HS-5 (cell line): ENCODE measurements at regions not wholly inside any gene's neighbourhood (a gene's known extent, or its start where the extent isn't known, plus 50 kb on each side); places are given as distances from the start of the nearest gene placed in this dataset.
A peak's percentile ranks its signal among the peaks of the same experiment; 100 is the strongest.
"Not testable (repeated sequence)": the region's sequence is repeated elsewhere in the genome, so short reads cannot be mapped to it uniquely, and the experiment has no call there.

ENCODE experiments used
- DNase-seq: peaks from one replicate; pipeline ENCODE4 v3.0.0-alpha.2; 2012; ENCODE audit warnings: low read depth

DNA sequence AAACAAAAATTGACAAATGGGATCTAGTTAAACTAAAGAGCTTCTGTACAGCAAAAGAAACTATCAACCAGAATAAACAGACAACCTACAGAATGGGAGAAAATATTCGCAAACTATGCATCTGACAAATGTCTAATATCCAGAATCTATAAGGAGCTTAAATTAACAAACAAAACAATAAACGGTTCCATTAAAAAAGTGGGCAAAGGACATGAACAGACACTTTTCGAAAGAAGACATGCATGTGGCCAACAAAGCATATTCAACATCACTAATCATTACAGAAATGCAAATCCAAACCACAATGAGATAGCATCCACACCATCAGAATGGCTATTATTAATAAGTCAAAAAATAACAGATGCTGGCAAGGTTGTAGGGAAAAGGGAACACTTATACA lies 50.5 kb upstream of the MED13L start:
- DNase-seq: not testable (repeated sequence)

DNA sequence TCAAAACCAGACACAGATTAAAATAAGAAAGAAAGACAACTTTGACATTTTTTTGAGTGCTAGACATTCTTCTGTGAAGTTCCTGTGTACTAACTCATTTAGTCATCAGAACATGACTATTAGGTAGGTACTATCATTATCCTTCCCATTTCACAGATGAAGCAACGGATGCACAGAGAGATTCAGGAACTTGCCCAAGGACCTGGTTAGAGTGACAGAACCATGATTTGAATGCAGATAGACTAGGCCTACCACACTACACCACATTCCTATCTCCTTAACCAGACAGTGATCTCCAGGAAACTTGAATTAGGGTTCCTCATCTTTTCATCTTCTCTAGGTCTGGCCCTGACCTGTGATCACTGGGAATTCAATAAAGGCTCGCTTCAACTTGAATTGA lies 54.4 kb upstream of the MED13L start:
- no peak for DNase-seq

DNA sequence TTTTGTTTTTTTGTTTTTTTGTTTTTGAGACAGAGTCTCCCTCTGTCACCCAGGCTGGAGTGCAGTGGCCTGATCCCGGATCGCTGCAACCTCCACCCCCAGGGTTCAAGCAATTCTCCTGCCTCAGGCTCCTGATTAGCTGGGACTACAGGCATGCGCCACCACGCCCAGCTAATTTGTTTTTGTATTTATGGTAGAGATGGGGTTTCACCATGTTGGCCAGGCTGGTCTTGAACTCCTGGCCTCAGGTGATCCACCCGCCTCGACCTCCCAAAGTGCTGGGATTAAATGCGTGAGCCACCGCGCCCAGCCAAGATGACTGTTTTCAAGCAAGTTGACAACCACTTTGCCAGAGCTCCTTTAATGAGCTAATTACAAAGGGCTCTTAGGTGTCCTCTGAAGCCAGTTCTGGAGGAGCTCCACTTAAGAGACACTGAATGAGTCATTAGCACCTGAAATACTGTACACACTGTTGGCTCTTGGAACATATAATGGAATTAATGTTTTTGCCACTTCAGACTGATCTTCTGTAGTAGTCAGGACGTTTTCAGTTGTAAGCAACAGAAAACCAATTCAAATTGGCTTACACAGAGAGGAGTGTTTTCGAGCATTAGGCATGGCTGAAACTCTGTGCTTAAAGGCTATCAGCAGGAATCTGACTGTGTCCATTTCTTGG lies 55.4 kb upstream of the MED13L start:
- no peak for DNase-seq

DNA sequence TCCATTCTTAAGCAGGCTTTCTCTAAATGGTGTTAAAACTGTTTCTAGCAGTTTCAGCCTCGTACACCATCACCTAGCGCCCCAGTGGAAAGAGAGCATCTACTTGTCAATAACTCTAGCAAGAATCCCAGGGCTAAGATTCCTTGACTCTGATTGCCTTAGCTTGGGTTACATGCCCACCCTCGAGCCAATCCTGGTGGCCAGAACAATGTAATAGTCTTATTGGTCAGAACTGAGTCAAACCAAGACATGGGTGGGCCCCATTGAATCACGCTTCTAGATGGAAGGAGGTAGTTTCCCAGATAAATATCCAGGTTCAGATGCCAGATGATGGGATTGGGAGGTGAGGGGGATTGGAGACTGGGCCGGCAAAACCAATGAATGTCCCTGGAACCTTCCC lies 55.9 kb upstream of the MED13L start:
- DNase-seq: no peak

DNA sequence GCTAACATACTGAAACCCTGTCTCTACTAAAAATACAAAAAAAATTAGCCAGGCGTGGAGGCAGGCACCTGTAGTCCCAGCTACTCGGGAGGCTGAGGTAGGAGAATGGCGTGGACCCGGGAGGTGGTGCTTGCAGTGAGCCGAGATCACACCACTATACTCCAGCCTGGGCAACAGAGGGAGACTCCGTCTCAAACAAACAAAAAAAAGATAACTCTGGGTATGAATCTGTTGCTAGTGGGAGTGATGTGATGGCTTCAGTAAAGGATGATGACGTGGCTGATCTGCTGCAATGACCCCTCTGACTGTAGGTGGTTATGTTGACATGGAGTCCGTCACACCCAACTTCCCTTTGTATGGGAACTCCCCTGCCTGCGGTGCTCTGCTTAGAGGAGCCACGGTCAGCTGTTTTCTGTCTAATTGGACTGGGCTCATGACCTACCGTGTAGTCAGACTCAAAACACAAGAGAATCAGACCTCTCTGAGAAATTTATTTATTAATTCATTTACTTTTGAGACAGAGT lies 59.1 kb upstream of the MED13L start:
- DNase-seq: no peak

DNA sequence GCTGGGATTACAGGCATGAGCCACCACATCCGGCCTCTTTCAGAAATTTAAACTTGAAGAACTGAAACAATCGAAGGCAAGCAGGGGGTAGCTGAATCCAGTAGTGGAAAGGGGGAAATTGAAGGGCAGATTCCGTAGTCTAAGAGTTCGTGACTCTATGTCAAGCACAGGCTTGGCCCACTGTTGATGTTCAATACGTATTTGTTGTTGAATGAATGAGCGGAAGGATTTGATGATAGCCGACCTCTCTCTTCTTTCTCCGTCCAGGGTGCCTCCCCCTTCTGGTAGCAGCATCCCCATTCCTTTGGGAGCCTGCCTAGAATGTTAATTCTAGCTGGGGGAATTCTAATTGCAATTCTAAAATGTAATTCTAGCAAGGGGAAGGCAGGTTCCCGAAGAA lies 59.8 kb upstream of the MED13L start:
- no peak for DNase-seq

DNA sequence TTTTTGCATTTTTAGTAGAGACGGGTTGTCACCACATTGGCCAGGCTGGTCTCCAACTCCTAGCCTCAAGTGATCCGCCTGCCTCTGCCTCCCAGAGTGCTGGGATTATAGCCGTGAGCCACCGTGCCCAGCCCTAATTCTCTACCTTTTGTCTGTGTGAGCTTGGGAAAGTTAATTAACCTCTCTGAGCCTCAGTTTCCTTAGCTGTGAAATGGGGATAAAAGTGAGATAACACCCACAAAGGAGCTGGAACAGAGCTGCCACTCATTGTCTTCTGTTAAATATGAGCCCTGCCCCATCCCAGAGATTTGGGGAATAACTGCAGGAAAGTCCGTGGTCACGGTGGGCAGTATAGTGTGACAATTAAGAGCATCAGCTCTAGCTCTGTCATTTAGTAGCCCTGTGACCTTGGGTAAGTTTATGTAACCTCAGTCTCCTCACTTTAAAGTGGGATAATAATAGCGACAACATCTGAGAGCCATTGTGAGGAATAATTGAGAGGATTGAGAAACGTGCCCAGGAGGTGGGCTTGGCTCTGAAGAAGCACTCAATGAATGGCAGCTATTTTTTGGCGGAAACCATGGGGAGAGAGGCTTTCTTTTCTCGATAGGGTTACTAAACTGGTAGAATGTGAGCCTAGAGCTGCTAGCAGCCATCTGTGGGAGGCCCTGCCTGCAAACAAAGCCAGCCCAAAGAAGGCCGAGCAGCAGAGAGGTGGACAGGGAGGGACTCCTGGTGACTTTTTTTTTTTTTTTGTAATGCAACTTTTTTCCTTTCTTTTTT lies 60.8 kb upstream of the MED13L start:
- no peak for DNase-seq

DNA sequence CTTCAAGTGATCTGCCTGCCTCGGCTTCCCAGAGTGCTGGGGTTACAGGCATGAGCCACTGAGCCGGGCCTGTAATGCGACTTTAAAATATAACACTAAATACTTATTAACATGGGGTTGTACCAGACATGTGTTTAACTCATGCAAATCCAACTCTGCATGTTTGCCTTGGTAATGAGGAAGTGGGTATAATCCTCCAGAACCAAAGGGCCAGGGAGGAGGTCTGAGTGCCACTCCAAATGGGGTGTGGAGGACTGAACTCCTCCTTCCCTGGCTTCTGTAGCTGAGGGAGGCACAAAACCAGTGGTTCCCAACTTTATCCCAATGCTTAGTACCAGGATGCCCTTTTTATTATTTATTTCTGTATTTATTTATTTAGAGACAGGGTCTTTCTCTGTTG lies 61.6 kb upstream of the MED13L start:
- DNase-seq: no peak

DNA sequence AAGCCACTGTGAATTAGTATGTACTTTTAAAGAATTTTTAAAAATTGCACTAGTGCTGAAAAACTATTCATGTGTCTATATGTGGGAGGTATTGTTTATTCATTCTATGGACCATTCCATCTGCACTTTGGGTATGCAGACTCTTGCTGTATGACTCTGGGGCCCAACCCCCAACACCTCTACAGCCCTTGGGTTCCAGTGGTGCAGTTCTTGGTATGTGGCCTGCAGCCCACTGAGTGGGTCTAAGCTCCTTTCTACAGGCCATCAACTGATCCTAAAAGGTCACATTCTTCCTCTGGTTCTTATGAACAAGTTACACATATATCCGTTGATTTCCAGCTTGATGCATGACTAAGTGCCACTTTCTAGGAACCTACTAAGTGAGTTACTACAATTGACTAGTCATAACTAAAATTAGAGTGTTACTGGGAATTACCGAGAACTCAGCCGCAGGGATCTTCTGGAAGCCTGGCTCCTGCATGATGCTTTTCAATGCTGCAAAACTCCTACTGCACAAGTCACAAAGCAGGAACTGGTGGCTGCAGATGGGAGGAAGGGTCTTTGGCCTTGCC lies 62.4 kb upstream of the MED13L start:
- no peak for DNase-seq

DNA sequence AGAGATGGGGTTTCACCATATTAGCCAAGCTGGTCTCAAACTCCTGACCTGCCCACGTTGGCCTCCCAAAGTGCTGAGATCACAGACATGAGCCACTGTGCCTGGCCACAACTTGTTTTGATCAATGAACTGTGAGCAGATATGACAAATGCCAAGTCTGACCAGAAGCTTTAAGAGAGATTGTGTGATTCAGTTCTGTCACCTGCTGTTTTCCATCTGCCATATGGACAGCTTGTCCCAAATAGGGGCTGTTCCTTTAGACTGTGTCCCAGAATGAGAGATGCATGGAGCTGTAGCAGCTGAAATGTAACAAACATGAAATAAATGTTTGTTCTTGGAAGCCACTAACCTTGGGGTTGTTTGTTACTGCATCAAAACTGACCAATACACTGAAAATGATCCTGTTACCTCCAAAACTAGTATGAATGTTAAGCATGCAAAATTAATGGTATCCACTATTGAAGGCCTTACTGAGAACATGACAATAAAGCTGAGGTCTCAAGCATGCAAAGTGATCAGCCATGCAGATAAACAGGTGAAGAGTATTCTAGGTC lies 65.9 kb upstream of the MED13L start:
- no peak for DNase-seq

DNA sequence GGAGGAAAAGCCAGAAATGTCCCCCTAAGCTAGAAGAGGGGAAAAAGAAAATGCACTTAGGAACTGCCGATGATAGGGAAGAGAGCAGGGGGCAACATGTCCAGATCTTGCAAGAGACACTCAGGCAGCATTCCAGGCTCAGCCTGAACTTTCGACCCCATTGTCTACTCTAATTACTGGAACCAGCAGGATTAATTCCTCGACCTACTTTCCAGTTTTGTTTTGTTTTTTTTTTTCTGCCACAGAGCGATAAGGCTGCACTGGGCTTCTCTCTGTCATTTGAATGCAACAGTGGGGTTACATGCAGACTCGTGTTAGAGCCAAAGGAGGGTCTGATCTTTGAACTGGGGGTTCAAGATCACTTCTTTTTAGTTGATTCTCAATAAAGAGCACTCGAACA lies 68.7 kb upstream of the MED13L start:
- no peak for DNase-seq

DNA sequence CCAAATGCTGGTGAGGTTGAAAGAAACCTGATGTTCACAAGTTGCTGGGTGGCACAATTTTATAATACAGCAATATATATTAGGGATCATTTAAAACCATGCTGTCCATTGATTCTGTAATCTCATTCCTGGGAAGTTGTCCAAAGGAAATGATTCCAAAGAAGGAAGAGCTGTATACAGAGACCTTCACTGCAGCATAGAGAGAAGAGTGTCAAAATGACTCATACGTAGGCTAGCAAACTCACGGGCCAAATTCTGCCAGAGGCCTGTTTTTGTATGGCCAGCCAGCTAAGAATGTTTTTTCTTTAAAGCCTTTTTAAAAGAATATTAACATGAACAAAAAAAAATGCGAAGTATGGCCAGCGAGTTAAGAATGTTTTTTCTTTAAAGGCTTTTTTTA lies 69.2 kb upstream of the MED13L start:
- peak; percentile 64 for DNase-seq

DNA sequence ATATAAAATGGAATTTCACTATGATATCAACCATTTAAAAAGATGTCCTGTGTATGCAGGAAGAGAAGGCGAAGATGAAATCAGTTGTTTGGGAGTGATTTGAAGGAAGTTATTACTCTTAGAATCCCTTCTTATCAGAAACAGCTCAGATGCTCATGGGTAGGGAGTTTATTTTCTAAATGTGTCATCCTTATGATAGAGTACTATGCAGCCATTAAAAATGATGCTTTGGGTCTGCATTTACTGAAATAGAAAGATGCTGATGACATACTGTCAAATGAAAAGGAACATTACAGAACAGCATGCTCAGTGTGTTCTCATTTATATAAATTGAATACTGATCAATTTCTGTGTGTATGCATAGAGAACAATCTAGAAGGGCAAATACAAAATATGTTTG lies 69.8 kb upstream of the MED13L start:
- no peak for DNase-seq

DNA sequence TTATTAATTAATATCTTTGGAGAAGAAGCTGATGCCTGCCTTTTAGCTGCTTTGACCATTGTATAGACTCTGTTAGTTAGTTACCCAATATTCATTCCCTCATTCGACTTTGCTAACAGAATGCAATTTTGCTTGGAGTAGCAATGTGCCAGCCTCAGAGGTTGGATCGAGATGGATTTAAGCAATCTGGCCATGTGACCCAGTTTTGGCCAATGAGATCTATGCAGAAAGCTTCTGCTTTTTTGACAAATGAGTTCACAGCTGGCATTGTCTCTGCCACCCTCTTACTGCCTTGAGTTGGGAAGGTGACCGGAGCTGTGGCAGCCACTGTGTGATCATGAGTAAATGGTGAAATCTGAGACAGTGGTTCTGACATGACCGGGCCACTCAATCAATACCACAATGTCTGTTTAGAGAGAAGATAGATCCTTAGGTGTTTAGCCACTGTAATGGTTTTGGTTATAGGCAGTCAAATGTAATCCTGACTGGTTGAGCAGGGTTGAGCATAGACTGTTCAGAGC lies 74.9 kb upstream of the MED13L start:
- no peak for DNase-seq

DNA sequence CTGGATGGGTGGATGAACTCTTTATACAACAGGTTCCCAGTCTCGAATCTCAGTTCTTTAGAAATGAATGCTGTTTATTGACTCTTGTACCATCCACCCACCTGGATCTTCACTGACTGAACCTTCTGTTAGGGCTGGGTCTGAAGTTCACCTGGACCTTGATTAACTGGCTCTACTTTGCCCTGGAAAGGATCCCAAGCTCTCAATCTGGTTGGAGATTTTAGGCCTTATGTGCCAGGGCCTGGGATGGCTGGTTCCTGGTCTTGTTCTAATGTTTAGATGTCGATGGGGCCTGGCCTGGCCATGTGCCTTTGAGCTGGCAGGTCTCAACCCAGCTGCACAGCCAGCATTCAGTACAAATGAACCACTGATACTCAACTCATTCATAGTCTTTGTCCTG lies 76.5 kb upstream of the MED13L start:
- DNase-seq: no peak

DNA sequence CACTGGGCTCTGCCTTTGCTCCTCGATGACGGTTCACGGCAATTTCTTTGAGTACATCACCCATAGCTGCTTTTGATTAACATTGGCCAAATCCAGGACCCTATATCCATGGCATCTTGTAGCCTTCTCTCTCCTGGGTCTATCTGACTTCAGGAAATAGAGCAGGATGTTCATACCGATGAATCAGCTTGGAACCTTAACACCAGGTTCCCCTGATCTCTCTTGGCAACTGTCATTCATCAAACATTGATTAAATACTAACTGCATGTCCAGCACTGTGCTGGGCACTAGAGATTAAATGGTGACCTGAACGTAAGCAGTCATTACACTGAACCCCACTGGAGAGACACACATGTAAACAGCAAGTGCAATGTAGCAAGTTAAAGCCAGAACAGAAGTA lies 77.0 kb upstream of the MED13L start:
- DNase-seq: no peak

DNA sequence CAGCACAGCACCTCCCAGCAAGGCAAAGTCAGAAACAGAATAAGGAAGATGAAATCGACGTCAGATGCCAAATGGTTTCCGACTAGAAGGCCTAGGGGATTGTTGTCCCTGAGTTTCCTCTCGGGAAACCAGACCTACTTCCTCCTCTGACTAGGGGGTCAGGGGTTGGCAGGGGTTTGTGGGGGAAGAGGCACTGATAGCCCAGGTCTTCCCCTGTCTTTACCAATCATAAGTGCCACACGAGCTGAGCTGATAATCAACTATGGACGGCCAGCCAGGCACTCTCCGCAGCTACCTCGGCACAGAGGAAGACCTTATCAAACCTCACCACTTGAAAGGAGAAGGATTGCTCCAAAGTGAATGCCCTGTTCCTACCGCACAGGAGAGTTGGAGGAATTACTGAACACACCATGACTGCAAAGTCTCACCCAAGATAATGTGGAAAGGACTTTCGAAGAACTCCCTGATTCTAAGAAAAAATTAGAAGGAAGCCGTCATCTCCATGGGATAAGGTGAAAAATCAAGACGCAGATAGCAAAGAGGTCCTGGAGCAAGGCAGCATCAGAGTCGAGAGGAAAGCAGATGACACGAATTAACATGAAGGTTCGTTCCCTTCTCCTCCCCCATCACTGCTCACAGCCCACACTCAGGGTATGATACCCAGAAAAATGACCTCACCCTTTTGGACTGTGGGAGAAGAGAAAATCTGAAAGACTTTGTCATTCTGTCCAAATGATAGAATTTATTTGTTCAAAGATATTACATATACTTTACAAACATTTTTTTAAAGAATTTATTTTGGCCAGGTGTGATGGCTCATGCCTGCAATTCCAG lies 77.7 kb upstream of the MED13L start:
- DNase-seq: no peak

DNA sequence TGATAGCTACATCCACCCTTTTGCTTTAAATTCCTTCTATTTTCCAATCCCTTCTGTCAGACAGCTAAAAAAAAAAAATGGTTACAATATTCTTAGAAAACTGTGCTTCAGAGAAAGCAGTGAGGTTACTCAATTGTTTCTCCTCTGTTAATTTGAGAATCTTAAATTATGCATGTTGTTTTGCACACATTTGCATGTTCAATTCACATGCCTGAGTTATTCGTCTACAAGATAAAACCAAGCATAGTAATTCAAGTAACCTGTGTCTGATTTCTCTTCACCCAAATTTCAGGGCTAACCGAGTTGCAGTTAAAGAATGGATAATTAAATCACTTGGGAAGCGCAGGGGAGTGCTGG lies 81.0 kb upstream of the MED13L start:
- no peak for DNase-seq

DNA sequence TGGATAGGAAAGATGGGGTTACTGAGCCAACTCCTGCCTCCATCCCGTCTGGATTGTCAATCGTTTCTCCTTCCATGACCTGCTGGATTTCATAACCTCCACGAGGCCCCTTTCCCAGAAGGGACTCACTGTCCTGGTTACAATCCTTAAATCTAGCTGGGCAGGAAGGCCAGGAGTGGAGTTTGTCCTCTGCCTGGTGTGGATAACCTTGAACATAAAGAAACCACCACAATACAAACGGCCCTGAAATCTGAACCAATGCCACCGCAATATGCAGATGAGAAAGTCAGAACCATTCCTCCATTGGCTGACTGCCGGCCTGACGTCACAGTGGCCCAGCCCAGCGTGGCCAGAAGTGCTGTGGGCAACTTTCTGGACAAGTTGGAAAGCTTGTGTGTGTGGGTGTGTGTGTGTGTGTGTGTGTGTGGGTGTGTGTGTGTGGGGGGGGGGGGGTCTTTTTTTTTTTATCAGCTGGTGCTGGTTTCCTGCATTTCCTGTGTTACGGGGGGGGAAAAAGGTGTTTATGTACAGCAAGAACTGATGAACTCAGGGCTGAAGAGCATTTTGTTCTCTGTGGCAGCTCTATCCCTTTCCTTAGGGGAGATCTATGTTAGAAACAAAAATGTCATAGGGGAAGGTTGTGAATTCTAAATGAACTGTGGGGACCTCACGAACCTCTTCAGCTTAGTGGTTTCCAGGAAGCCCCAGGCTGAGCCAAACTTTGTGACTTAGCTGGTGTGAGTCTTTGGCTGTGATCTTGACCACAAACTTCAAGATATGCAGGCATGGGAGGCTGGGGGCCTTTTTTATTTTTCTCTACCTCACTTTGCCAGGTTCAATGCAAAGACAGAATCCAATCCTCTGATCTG lies 81.6 kb upstream of the MED13L start:
- DNase-seq: no peak

DNA sequence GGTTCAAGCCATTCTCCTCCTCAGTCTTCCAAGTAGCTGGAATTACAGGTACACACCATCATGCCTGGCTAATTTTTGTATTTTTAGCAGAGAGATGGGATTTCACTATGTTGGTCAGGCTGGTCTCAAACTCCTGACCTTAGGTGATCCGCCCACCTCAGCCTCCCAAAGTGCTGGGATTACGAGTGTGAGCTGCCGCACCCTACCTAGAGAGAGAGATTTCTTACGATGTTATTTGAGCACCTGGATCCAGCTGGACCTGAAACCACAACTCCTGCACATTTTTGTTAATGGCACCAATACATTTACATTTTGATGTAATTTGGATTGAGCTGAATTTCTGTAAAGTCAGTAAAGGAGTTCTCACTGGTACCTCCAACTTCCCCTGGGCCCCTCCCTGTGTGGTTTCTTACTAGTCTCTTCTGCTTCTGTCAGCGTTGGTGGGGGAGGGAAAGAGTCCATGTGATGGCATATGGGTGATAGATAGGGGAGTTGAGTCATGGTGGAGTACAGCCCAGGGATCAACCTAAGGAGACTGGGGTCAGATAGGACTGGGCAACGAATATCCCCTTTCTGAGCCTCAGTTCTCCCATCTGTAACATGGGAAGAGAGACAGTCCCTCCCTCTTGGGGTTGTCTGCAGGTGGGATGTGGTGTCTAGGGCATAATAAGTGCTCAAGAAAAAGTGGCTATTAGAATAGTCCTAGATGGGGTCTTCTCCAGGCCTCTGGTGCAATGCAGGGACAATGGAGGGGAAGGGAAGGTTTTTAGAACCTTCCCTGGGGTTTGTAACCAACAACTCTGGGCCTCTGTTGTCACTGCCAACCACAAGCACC lies 83.3 kb upstream of the MED13L start:
- DNase-seq: no peak
